Neural progenitor cell (in vitro differentiated cells): ENCODE measurements at regions not wholly inside any gene's neighbourhood (a gene's known extent, or its start where the extent isn't known, plus 50 kb on each side); places are given as distances from the start of the nearest gene placed in this dataset.

Source experiments
- DNase-seq: peaks from one replicate; pipeline ENCODE4 v3.0.0-alpha.2; 2016; ENCODE audit warnings: low spot score
- H2AFZ ChIP-seq: fragments of 200-600 bp; sonication (generic); replicated peaks from 2 replicates; pipeline ENCODE4 v1.6.1; 2016; ENCODE audit warnings: antibody characterized with exemption
- H3F3A ChIP-seq: fragments of 200-600 bp; sonication (generic); 2 replicates; pipeline ENCODE4 v1.6.1; 2016; ENCODE audit warnings: antibody characterized with exemption, low read depth
- H3K27ac ChIP-seq: fragments of 200-600 bp; sonication (generic); 2 replicates; pipeline ENCODE4 v1.5.1; 2016; ENCODE audit warnings: mild to moderate bottlenecking
- H3K27me3 ChIP-seq: fragments of 200-600 bp; sonication (generic); 2 replicates; pipeline ENCODE4 v1.6.1; 2016; ENCODE audit warnings: mild to moderate bottlenecking, moderate library complexity
- H3K36me3 ChIP-seq: fragments of 200-600 bp; sonication (generic); 2 replicates; pipeline ENCODE4 v1.5.1; 2016
- H3K4me1 ChIP-seq: fragments of 200-600 bp; sonication (generic); 2 replicates; pipeline ENCODE4 v1.6.1; 2016; ENCODE audit warnings: mixed run types
- H3K4me2 ChIP-seq: fragments of 200-600 bp; sonication (generic); 2 replicates; pipeline ENCODE4 v1.6.1; 2016
- H3K4me3 ChIP-seq: fragments of 200-600 bp; sonication (generic); 2 replicates; pipeline ENCODE4 v1.5.1; 2016
- H3K79me2 ChIP-seq: fragments of 200-600 bp; sonication (generic); 2 replicates; pipeline ENCODE4 v1.6.1; 2016; ENCODE audit warnings: low read depth
- H3K9ac ChIP-seq: fragments of 200-600 bp; sonication (generic); 2 replicates; pipeline ENCODE4 v1.6.1; 2016
- H3K9me3 ChIP-seq: fragments of 200-600 bp; sonication (generic); 2 replicates; pipeline ENCODE4 v1.5.1; 2016; ENCODE audit warnings: low read depth
- H4K20me1 ChIP-seq: fragments of 200-600 bp; sonication (generic); 2 replicates; pipeline ENCODE4 v1.6.1; 2016; ENCODE audit warnings: low read depth
- H3K27ac Mint-ChIP-seq: 3 replicates; pipeline ENCODE4 v1.8.0; 2021; ENCODE audit warnings: mixed read lengths
- H3K27me3 Mint-ChIP-seq: 2 replicates; pipeline ENCODE4 v1.8.0; 2022; ENCODE audit warnings: low read depth, mild to moderate bottlenecking, inconsistent platforms, moderate library complexity, mixed read lengths; ENCODE audit not compliant: insufficient read depth
- H3K36me3 Mint-ChIP-seq: 3 replicates; pipeline ENCODE4 v1.8.0; 2021; ENCODE audit warnings: mixed read lengths
- H3K4me1 Mint-ChIP-seq: 3 replicates; pipeline ENCODE4 v1.8.0; 2021; ENCODE audit warnings: mixed read lengths
- H3K4me3 Mint-ChIP-seq: 3 replicates; pipeline ENCODE4 v1.8.0; 2021; ENCODE audit warnings: mild to moderate bottlenecking, moderate library complexity, mixed read lengths
- H3K9me3 Mint-ChIP-seq: 3 replicates; pipeline ENCODE4 v1.8.0; 2020; ENCODE audit warnings: mixed read lengths
- CTCF ChIP-seq: fragments of 200-600 bp; sonication (generic); IDR thresholded peaks from 2 replicates; pipeline ENCODE4 v1.5.1; 2017; ENCODE audit warnings: antibody characterized with exemption, mild to moderate bottlenecking
- EZH2 ChIP-seq: fragments of 200-600 bp; sonication (generic); IDR thresholded peaks from 2 replicates; pipeline ENCODE4 v1.6.1; 2017; ENCODE audit warnings: antibody characterized with exemption, mild to moderate bottlenecking, moderate library complexity
- EZH2phosphoT487 ChIP-seq: fragments of 200-600 bp; sonication (generic); IDR thresholded peaks from 2 replicates; pipeline ENCODE4 v1.6.1; 2017; ENCODE audit warnings: antibody characterized with exemption

GRCh38 chr2:64867253-64867996 is 121.8 kb upstream of the SLC1A4 start:
- H3K9me3 ChIP-seq: no peaks in the 10 kb centered on the region
- peaks cover 11% of the 10 kb centered on the region for H3K4me1 Mint-ChIP-seq
- no peak overlapping the region for H3K4me3 ChIP-seq
- H3K9me3 Mint-ChIP-seq: no peaks in the 10 kb centered on the region
- H3K27me3 ChIP-seq: peaks cover 12% of the 10 kb centered on the region
- no peak overlapping the region for H3K4me2 ChIP-seq
- no peaks in the 10 kb centered on the region for H3K4me1 ChIP-seq
- peaks cover 6% of the 10 kb centered on the region for H3K27me3 Mint-ChIP-seq
- H3K36me3 ChIP-seq: no peaks in the 10 kb centered on the region
- no peak overlapping the region for H3K4me3 Mint-ChIP-seq
- H4K20me1 ChIP-seq: no peaks in the 10 kb centered on the region
- H3K27ac ChIP-seq: no peak overlapping the region
- no peak overlapping the region for H2AFZ ChIP-seq
- no peaks in the 10 kb centered on the region for H3K36me3 Mint-ChIP-seq
- no peak for DNase-seq
- no peak overlapping the region for H3K27ac Mint-ChIP-seq
- H3K9ac ChIP-seq: no peak overlapping the region
- no peaks in the 10 kb centered on the region for H3K79me2 ChIP-seq
- peaks cover 20% of the 10 kb centered on the region for H3F3A ChIP-seq
- TF ChIP-seq CTCF (no peak), EZH2 (no peak), EZH2phosphoT487 (no peak)

GRCh38 chr2:64869126-64869525 is 120.1 kb upstream of the SLC1A4 start:
- Histone ChIP-seq H3K4me2 (no peak overlapping the region), H3K9ac (no peak overlapping the region), H3K4me1 (no peaks in the 10 kb centered on the region), H3F3A (peaks cover 19% of the 10 kb centered on the region), H3K9me3 (no peaks in the 10 kb centered on the region), H3K36me3 (no peaks in the 10 kb centered on the region), H3K27ac (no peak overlapping the region), H3K79me2 (no peaks in the 10 kb centered on the region), H4K20me1 (no peaks in the 10 kb centered on the region), H3K27me3 (peaks cover 12% of the 10 kb centered on the region), H2AFZ (peak overlapping the region; percentile 70), H3K4me3 (no peak overlapping the region)
- Mint-ChIP-seq H3K27me3 (peaks cover 9% of the 10 kb centered on the region), H3K4me1 (peaks cover 17% of the 10 kb centered on the region), H3K4me3 (no peak overlapping the region), H3K36me3 (no peaks in the 10 kb centered on the region), H3K27ac (peak overlapping the region; percentile 51), H3K9me3 (no peaks in the 10 kb centered on the region)
- DNase-seq: no peak
- TF ChIP-seq EZH2phosphoT487 (no peak), CTCF (no peak), EZH2 (no peak)

DNA sequence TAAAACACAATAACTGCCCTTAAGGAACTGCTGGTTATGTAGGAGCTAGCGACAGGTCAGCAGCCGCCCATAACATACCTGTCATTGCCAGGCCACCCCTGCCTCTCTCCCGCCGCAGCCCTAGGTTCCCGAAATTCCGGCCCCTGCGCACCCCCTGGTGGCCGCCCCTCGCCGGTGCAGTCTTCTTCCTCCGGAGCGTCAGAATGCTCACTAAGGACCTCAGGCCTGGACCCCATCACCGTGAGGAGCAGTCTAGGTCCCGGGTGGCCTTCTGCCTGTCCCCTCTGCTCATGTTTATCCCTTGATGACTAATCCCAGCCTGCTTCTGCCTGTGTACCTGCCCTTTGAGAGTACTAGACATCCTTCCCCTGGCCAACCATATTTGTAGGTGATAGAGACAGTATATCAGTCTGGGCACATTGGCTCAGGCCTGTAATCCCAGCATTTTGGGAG is 115.7 kb upstream of the SLC1A4 start:
- Histone ChIP-seq H3K4me3 (no peak overlapping the region), H3K79me2 (no peaks in the 10 kb centered on the region), H3K4me1 (peaks cover 20% of the 10 kb centered on the region), H3K27ac (no peak overlapping the region), H3K9ac (no peak overlapping the region), H3F3A (peaks cover 25% of the 10 kb centered on the region), H3K9me3 (no peaks in the 10 kb centered on the region), H3K36me3 (no peaks in the 10 kb centered on the region), H3K4me2 (no peak overlapping the region), H2AFZ (peak overlapping the region; percentile 36), H4K20me1 (no peaks in the 10 kb centered on the region), H3K27me3 (no peaks in the 10 kb centered on the region)
- Mint-ChIP-seq H3K36me3 (no peaks in the 10 kb centered on the region), H3K9me3 (no peaks in the 10 kb centered on the region), H3K27ac (no peak overlapping the region), H3K4me3 (no peak overlapping the region), H3K27me3 (peaks cover 10% of the 10 kb centered on the region), H3K4me1 (peaks cover 43% of the 10 kb centered on the region)
- peak; percentile 82 for DNase-seq
- no peak for TF ChIP-seq EZH2phosphoT487
- peak; percentile 96 for TF ChIP-seq CTCF
